ENCODE measurements at regions not wholly inside any gene's neighbourhood (a gene's known extent, or its start where the extent isn't known, plus 50 kb on each side); places are given as distances from the start of the nearest gene placed in this dataset.

DNA sequence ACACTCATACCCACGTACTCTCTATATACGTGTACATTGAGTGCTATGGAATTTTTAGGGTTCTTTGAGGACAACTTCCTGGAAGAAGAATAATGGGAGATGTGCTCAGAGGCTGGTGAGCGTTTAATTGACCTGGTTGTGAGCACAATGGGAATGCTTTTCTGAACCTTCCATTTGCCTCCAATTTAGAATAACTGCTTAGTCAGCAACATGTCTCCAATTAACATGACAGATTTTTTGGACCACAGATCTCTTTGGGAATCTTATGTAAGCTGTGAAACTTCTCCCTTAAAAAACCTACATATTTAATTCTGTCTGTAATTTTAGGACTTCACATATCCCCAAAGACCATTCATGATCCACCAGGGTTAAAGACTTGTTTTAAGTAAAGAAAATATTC lies 166.7 kb upstream of the TNP1 start:
- TF ChIP-seq POLR2A (IDR thresholded peaks at IDR 0.05; ENCODE audit: low read depth, low read length) (no peak), TAF1 (IDR thresholded peaks at IDR 0.05; ENCODE audit: low read depth, low read length) (no peak), SPI1 (IDR thresholded peaks at IDR 0.05; ENCODE audit: low read depth, low read length) (no peak), POLR2AphosphoS5 (IDR thresholded peaks at IDR 0.05; ENCODE audit: low read depth, low read length) (no peak)
